ENCODE measurements at regions not wholly inside any gene's neighbourhood (a gene's known extent, or its start where the extent isn't known, plus 50 kb on each side); places are given as distances from the start of the nearest gene placed in this dataset.
A peak's percentile ranks its signal among the peaks of the same experiment; 100 is the strongest.

- Mint-ChIP-seq H3K9me3 (no peaks in the 10 kb centered on the region), H3K4me3 (no peak overlapping the region), H3K27ac (no peak overlapping the region), H3K36me3 (no peaks in the 10 kb centered on the region), H3K4me1 (no peaks in the 10 kb centered on the region), H3K27me3 (peaks cover 3 to 4% of the 10 kb centered on the region in 2 donors)
- H3K36me3 ChIP-seq (ENCODE audit: insufficient read depth, low read length), result no peaks in the 10 kb centered on the region
- H3K9me3 ChIP-seq (ENCODE audit: control insufficient read depth in 1 of 2, low read length in 2 of 2), result no peaks in the 10 kb centered on the region
- H3K4me1 ChIP-seq (ENCODE audit: insufficient read depth, low read length), result no peaks in the 10 kb centered on the region
- ChIA-PET CTCF (ENCODE audit: partially characterized antibody) (no interaction called here), POLR2A (ENCODE audit: partially characterized antibody) (no interaction called here)
- no peak overlapping the region for H3K4me3 ChIP-seq (ENCODE audit: low read length in 2 of 2)
- DNase-seq, result no peak
- H3K27me3 ChIP-seq (ENCODE audit: insufficient read depth, low read length), result no peaks in the 10 kb centered on the region
- H3K27ac ChIP-seq (ENCODE audit: low read depth, low read length), result no peak overlapping the region
- intact Hi-C loops (cut with micrococcal nuclease), result no loop called here
Measured at GRCh38 chr6:146865756-146866379, 267.1 kb downstream of the ADGB start.

DNA sequence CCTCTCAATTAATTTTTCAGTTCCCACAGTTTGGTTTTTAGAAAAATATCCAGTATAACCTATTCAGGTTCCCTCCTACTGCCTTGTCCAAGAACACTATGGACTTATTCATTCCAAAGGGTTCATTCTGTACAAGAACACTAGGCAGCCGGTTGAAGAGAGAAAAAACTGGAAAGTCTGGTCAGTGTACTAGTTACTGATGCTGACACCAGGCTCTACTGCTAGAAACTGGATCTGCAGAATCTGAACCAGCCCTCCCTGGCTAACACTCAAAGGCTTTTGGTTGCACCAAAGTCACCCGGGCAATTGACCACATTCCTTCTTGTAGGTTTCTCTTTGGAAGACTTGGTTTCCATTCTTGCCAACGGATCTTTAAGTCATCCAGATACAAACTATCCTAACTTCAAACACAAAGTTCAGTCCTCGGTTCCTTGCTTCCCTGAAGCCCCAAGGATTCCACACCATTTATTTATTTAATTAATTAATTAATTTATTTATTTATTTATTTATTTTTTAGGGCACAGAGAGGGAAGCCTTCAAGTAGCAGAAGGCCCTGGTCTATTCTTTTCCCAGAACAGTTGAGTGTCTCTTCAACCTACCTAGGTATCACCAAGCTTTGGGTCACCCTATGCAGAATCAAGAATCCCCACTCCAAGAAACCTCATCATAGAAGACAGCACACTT lies 268.1 kb downstream of the ADGB start:
- H3K4me1 ChIP-seq (ENCODE audit: insufficient read depth, low read length), result no peaks in the 10 kb centered on the region
- no peaks in the 10 kb centered on the region for H3K4me1 Mint-ChIP-seq
- no peak overlapping the region for H3K4me3 Mint-ChIP-seq
- H3K27ac ChIP-seq (ENCODE audit: low read depth, low read length), result no peak overlapping the region
- H3K36me3 ChIP-seq (ENCODE audit: insufficient read depth, low read length), result no peaks in the 10 kb centered on the region
- H3K27me3 ChIP-seq (ENCODE audit: insufficient read depth, low read length), result no peaks in the 10 kb centered on the region
- no peaks in the 10 kb centered on the region for H3K9me3 ChIP-seq (ENCODE audit: control insufficient read depth in 1 of 2, low read length in 2 of 2)
- no peak overlapping the region for H3K4me3 ChIP-seq (ENCODE audit: low read length in 2 of 2)
- no peaks in the 10 kb centered on the region for H3K36me3 Mint-ChIP-seq
- no peaks in the 10 kb centered on the region for H3K9me3 Mint-ChIP-seq
- intact Hi-C loops (cut with micrococcal nuclease), result no loop called here
- POLR2A ChIA-PET (ENCODE audit: partially characterized antibody), result no interaction called here
- DNase-seq, result no peak
- CTCF ChIA-PET (ENCODE audit: partially characterized antibody), result no interaction called here
- H3K27ac Mint-ChIP-seq, result no peak overlapping the region
- peaks cover 3 to 4% of the 10 kb centered on the region in 2 donors for H3K27me3 Mint-ChIP-seq

DNA sequence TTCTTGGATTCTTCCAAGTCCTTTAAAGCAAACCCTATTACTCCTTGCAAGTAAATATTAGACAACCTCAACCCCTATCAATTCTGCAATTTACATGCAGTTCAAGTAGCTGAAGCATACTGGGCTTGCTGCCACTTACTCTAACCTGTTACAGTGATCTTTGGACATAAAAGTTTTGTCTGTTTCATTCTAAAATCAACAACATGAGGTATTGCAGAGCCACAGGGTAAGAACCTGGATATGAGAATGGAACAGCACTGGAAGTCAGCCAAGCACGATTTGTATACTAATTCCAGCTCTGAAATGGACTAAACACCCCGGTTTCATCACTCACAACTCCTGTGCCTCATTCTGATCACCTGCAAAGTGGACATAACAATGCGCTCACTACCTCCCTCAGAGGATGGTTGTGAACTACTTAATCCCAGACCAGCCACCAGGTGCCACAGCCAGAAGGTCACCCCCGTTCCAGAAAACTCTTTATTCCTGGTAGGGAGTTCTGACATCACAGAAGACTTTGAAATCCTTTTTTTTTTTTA lies 270.0 kb downstream of the ADGB start:
- intact Hi-C loops (cut with micrococcal nuclease), result no loop called here
- Histone ChIP-seq H3K27ac (ENCODE audit: low read depth, low read length) (no peak overlapping the region), H3K4me3 (ENCODE audit: low read length in 2 of 2) (no peak overlapping the region), H3K27me3 (ENCODE audit: insufficient read depth, low read length) (no peaks in the 10 kb centered on the region), H3K9me3 (ENCODE audit: control insufficient read depth in 1 of 2, low read length in 2 of 2) (no peaks in the 10 kb centered on the region), H3K36me3 (ENCODE audit: insufficient read depth, low read length) (no peaks in the 10 kb centered on the region), H3K4me1 (ENCODE audit: insufficient read depth, low read length) (no peaks in the 10 kb centered on the region)
- Mint-ChIP-seq H3K36me3 (no peaks in the 10 kb centered on the region), H3K27me3 (peaks cover 3 to 4% of the 10 kb centered on the region in 2 donors), H3K4me3 (no peak overlapping the region), H3K9me3 (no peaks in the 10 kb centered on the region), H3K4me1 (no peaks in the 10 kb centered on the region), H3K27ac (no peak overlapping the region)
- ChIA-PET POLR2A (ENCODE audit: partially characterized antibody) (no interaction called here), CTCF (ENCODE audit: partially characterized antibody) (interaction anchor here (0.5 kb wide), 1 partner anchor 1610 kb away, joined by 4 read pairs; no protein-coding TSS in a partner anchor)
- DNase-seq, result no peak

GRCh38 chr6:146870760-146871159 lies 272.0 kb downstream of the ADGB start:
- Mint-ChIP-seq H3K4me3 (no peak overlapping the region), H3K27me3 (peaks cover 4 to 5% of the 10 kb centered on the region in 2 donors), H3K36me3 (no peaks in the 10 kb centered on the region), H3K4me1 (no peaks in the 10 kb centered on the region), H3K27ac (no peak overlapping the region), H3K9me3 (no peaks in the 10 kb centered on the region)
- no peaks in the 10 kb centered on the region for H3K36me3 ChIP-seq (ENCODE audit: insufficient read depth, low read length)
- H3K27me3 ChIP-seq (ENCODE audit: insufficient read depth, low read length), result no peaks in the 10 kb centered on the region
- no peak overlapping the region for H3K27ac ChIP-seq (ENCODE audit: low read depth, low read length)
- intact Hi-C loops (cut with micrococcal nuclease), result no loop called here
- no peak for DNase-seq
- ChIA-PET POLR2A (ENCODE audit: partially characterized antibody) (no interaction called here), CTCF (ENCODE audit: partially characterized antibody) (interaction anchor here (1.1 kb wide), 1 partner anchor 14 kb away, joined by 4 read pairs; no protein-coding TSS in a partner anchor)
- H3K4me3 ChIP-seq (ENCODE audit: low read length in 2 of 2), result no peak overlapping the region
- no peaks in the 10 kb centered on the region for H3K4me1 ChIP-seq (ENCODE audit: insufficient read depth, low read length)
- H3K9me3 ChIP-seq (ENCODE audit: control insufficient read depth in 1 of 2, low read length in 2 of 2), result no peaks in the 10 kb centered on the region

DNA sequence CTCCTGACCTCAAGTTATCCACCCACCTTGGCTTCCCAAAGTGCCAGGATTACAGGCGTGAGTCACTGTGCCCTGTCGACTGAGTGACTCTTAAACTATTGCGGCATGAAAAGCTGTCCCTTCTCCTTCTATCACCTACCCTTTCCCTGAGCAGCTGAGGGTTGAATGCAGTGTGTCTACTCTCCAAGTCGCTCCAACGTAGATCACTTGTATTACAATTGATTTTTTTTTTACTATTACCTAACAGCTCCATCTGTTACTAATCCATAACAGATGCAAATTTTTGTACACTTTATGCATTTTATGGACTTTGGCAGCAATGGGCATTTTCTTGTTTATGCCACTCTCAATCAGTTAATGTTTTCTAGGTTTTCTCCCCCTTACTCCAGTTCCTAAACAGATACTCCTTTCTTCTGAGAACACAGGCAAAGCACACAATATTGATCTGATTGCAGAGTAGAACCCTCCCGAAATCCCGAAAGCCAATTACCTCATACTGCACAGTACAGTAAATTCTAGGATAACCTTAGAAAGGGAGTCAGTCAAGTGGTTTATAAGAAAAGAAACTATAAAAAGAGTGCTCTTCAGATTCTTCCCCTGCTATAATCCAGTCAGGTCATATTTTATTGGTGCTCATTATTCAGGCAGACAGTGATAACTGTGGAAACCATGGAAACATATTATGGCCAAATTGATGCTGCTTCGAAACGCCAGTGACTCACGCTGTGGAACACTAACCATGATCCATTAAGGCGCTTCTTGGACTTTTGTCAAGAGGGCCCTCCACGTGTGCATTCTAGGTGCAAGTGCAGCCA lies 273.0 kb downstream of the ADGB start:
- intact Hi-C loops (cut with micrococcal nuclease), result no loop called here
- DNase-seq, result no peak
- H3K36me3 ChIP-seq (ENCODE audit: insufficient read depth, low read length), result no peaks in the 10 kb centered on the region
- no peaks in the 10 kb centered on the region for H3K4me1 ChIP-seq (ENCODE audit: insufficient read depth, low read length)
- no peak overlapping the region for H3K27ac ChIP-seq (ENCODE audit: low read depth, low read length)
- ChIA-PET CTCF (ENCODE audit: partially characterized antibody) (interaction anchor here (1.1 kb wide), 1 partner anchor 16 kb away, joined by 4 read pairs; no protein-coding TSS in a partner anchor), POLR2A (ENCODE audit: partially characterized antibody) (no interaction called here)
- no peaks in the 10 kb centered on the region for H3K4me1 Mint-ChIP-seq
- H3K9me3 Mint-ChIP-seq, result no peaks in the 10 kb centered on the region
- no peak overlapping the region for H3K27ac Mint-ChIP-seq
- H3K36me3 Mint-ChIP-seq, result no peaks in the 10 kb centered on the region
- peaks cover 5 to 6% of the 10 kb centered on the region in 2 donors for H3K27me3 Mint-ChIP-seq
- H3K9me3 ChIP-seq (ENCODE audit: control insufficient read depth in 1 of 2, low read length in 2 of 2), result no peaks in the 10 kb centered on the region
- H3K27me3 ChIP-seq (ENCODE audit: insufficient read depth, low read length), result no peaks in the 10 kb centered on the region
- H3K4me3 Mint-ChIP-seq, result no peak overlapping the region
- H3K4me3 ChIP-seq (ENCODE audit: low read length in 2 of 2), result no peak overlapping the region

GRCh38 chr6:146872426-146872785 lies 273.6 kb downstream of the ADGB start:
- Histone ChIP-seq H3K36me3 (ENCODE audit: insufficient read depth, low read length) (no peaks in the 10 kb centered on the region), H3K4me3 (ENCODE audit: low read length in 2 of 2) (no peak overlapping the region), H3K9me3 (ENCODE audit: control insufficient read depth in 1 of 2, low read length in 2 of 2) (no peaks in the 10 kb centered on the region), H3K27ac (ENCODE audit: low read depth, low read length) (no peak overlapping the region), H3K4me1 (ENCODE audit: insufficient read depth, low read length) (no peaks in the 10 kb centered on the region), H3K27me3 (ENCODE audit: insufficient read depth, low read length) (no peaks in the 10 kb centered on the region)
- DNase-seq, result no peak
- Mint-ChIP-seq H3K4me1 (no peaks in the 10 kb centered on the region), H3K4me3 (no peak overlapping the region), H3K27me3 (peaks cover 5 to 8% of the 10 kb centered on the region in 2 donors), H3K36me3 (no peaks in the 10 kb centered on the region), H3K9me3 (no peaks in the 10 kb centered on the region), H3K27ac (peak overlapping the region in 1 of 7 donors; percentile 17)
- POLR2A ChIA-PET (ENCODE audit: partially characterized antibody), result no interaction called here
- intact Hi-C loops (cut with micrococcal nuclease), result no loop called here
- CTCF ChIA-PET (ENCODE audit: partially characterized antibody), result no interaction called here

GRCh38 chr6:146874278-146875018 lies 275.7 kb downstream of the ADGB start:
- no peaks in the 10 kb centered on the region for H3K9me3 ChIP-seq (ENCODE audit: control insufficient read depth in 1 of 2, low read length in 2 of 2)
- CTCF ChIA-PET (ENCODE audit: partially characterized antibody), result no interaction called here
- no peak overlapping the region for H3K27ac ChIP-seq (ENCODE audit: low read depth, low read length)
- H3K4me3 ChIP-seq (ENCODE audit: low read length in 2 of 2), result no peak overlapping the region
- no peaks in the 10 kb centered on the region for H3K36me3 Mint-ChIP-seq
- no peak overlapping the region for H3K27ac Mint-ChIP-seq
- H3K36me3 ChIP-seq (ENCODE audit: insufficient read depth, low read length), result no peaks in the 10 kb centered on the region
- POLR2A ChIA-PET (ENCODE audit: partially characterized antibody), result no interaction called here
- no peak overlapping the region for H3K4me3 Mint-ChIP-seq
- intact Hi-C loops (cut with micrococcal nuclease), result no loop called here
- H3K4me1 ChIP-seq (ENCODE audit: insufficient read depth, low read length), result no peaks in the 10 kb centered on the region
- H3K27me3 ChIP-seq (ENCODE audit: insufficient read depth, low read length), result no peaks in the 10 kb centered on the region
- no peak for DNase-seq
- peaks cover 2 to 4% of the 10 kb centered on the region in 2 donors for H3K27me3 Mint-ChIP-seq
- no peaks in the 10 kb centered on the region for H3K4me1 Mint-ChIP-seq
- H3K9me3 Mint-ChIP-seq, result no peaks in the 10 kb centered on the region
